ENCODE measurements at regions not wholly inside any gene's neighbourhood (a gene's known extent, or its start where the extent isn't known, plus 50 kb on each side); places are given as distances from the start of the nearest gene placed in this dataset.

DNA sequence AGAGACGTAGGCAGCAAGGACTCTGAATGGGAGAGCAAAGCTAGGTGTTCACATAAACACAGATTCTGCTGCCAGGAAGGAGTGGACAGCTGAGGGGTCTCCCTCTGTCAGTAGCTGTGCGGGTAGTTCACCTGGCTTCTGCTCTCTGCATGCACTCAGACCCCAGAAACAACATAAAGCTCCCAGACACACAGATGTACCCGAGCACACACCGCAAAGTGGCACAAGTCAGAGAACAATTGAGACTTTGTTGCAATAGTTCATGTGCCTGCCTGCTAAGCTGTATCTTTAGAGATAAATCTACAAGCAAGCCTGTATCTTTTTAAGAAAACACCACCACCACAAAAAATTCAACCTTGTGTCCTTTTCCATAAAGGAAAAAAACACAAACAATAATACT, 420.0 kb upstream of the ST6GAL2 start:
- DNase-seq (ENCODE audit: low spot score) = no peak
- Histone ChIP-seq H3K4me1 (ENCODE audit: insufficient read depth, low read length, poor library complexity, severe bottlenecking) (no peaks in the 10 kb centered on the region), H2AFZ (ENCODE audit: low read length) (no peak overlapping the region), H3K4me2 (ENCODE audit: low read length) (no peak overlapping the region), H3K9me3 (ENCODE audit: low read length) (no peaks in the 10 kb centered on the region), H3K9me2 (ENCODE audit: insufficient read depth, low read length) (no peaks in the 10 kb centered on the region), H3K4me3 (ENCODE audit: low read depth, low read length, poor library complexity, severe bottlenecking) (no peak overlapping the region), H3K27ac (ENCODE audit: low read depth, low read length, poor library complexity, severe bottlenecking) (no peak overlapping the region), H3K79me2 (ENCODE audit: insufficient read depth, low read depth, low read length) (no peaks in the 10 kb centered on the region), H4K20me1 (ENCODE audit: insufficient read depth, low read length) (no peaks in the 10 kb centered on the region; the same call in 1 of the 2 replicates), H3K36me3 (ENCODE audit: insufficient read depth, low read length) (no peaks in the 10 kb centered on the region)
- TF ChIP-seq EZH2phosphoT487 (IDR thresholded peaks at IDR 0.05; ENCODE audit: borderline replicate concordance, low read depth, low read length) = no peak
- TF ChIP-seq, protein P1, sequence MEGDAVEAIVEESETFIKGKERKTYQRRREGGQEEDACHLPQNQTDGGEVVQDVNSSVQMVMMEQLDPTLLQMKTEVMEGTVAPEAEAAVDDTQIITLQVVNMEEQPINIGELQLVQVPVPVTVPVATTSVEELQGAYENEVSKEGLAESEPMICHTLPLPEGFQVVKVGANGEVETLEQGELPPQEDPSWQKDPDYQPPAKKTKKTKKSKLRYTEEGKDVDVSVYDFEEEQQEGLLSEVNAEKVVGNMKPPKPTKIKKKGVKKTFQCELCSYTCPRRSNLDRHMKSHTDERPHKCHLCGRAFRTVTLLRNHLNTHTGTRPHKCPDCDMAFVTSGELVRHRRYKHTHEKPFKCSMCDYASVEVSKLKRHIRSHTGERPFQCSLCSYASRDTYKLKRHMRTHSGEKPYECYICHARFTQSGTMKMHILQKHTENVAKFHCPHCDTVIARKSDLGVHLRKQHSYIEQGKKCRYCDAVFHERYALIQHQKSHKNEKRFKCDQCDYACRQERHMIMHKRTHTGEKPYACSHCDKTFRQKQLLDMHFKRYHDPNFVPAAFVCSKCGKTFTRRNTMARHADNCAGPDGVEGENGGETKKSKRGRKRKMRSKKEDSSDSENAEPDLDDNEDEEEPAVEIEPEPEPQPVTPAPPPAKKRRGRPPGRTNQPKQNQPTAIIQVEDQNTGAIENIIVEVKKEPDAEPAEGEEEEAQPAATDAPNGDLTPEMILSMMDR (conservative IDR thresholded peaks at IDR 0.05; ENCODE audit: low read length) = no peak
- no TSS peak for BruUV-seq (replicated peaks)
- CTCF ChIA-PET (ENCODE audit: unreplicated experiment) = no interaction called here
- POLR2A ChIA-PET = no interaction called here
- intact Hi-C loops (cut with micrococcal nuclease; ENCODE audit: unreplicated experiment) = no loop called here

DNA sequence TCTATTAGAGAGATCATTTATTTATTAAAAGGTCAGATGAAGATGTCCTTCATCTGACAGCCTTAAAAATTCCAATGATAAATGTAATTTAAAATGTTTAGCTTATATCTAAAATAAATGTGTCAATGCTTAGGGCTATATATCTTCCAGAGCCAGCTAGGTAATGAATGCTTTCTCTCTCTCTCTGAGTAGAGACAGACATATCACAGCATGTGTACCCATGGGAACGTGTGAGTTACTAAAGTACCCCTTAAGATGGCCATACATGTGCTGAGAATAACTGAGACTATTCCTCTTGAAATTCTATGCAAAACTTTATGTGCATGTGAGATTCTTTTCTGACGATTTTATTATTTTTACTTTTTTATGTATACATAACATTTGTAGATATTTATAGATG, 420.9 kb upstream of the ST6GAL2 start:
- Histone ChIP-seq H3K4me1 (ENCODE audit: insufficient read depth, low read length, poor library complexity, severe bottlenecking) (no peaks in the 10 kb centered on the region), H3K4me3 (ENCODE audit: low read depth, low read length, poor library complexity, severe bottlenecking) (no peak overlapping the region), H3K79me2 (ENCODE audit: insufficient read depth, low read depth, low read length) (no peaks in the 10 kb centered on the region), H3K4me2 (ENCODE audit: low read length) (no peak overlapping the region), H3K9me2 (ENCODE audit: insufficient read depth, low read length) (no peaks in the 10 kb centered on the region), H4K20me1 (ENCODE audit: insufficient read depth, low read length) (no peaks in the 10 kb centered on the region), H3K9me3 (ENCODE audit: low read length) (no peaks in the 10 kb centered on the region), H3K27ac (ENCODE audit: low read depth, low read length, poor library complexity, severe bottlenecking) (no peak overlapping the region), H3K36me3 (ENCODE audit: insufficient read depth, low read length) (no peaks in the 10 kb centered on the region), H2AFZ (ENCODE audit: low read length) (no peak overlapping the region)
- no peak for TF ChIP-seq EZH2phosphoT487 (IDR thresholded peaks at IDR 0.05; ENCODE audit: borderline replicate concordance, low read depth, low read length)
- TF ChIP-seq, protein P1 (conservative IDR thresholded peaks at IDR 0.05; ENCODE audit: low read length) = no peak
- DNase-seq (ENCODE audit: low spot score) = no peak
- intact Hi-C loops (cut with micrococcal nuclease; ENCODE audit: unreplicated experiment) = no loop called here
- no TSS peak for BruUV-seq (replicated peaks)
- ChIA-PET CTCF (ENCODE audit: unreplicated experiment) (no interaction called here), POLR2A (no interaction called here)

DNA sequence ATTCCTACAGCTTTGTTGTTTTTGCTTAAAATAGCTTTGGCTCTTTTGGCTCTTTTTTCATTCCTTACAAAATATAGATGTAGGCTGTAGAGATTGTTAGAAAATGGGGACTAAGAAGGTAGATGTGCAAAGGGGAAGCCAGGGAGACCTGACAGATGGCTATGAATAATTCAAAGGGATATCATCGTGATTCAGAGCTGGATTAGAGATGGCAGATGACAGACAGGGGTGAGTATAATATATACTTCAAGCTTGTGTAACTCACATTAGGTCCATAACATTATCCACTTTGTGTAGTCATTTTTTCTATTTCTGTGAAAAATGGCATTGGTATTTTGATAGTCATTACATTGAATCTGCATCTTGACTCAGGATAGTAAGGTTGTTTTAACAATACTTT, 422.9 kb upstream of the ST6GAL2 start:
- no peaks in the 10 kb centered on the region for H3K9me3 ChIP-seq (ENCODE audit: low read length)
- H3K36me3 ChIP-seq (ENCODE audit: insufficient read depth, low read length) = no peaks in the 10 kb centered on the region
- no peak overlapping the region for H3K4me3 ChIP-seq (ENCODE audit: low read depth, low read length, poor library complexity, severe bottlenecking)
- TF ChIP-seq, protein P1 (conservative IDR thresholded peaks at IDR 0.05; ENCODE audit: low read length) = no peak
- no peak for TF ChIP-seq EZH2phosphoT487 (IDR thresholded peaks at IDR 0.05; ENCODE audit: borderline replicate concordance, low read depth, low read length)
- BruUV-seq (replicated peaks) = no TSS peak
- no peak overlapping the region for H2AFZ ChIP-seq (ENCODE audit: low read length)
- H3K4me1 ChIP-seq (ENCODE audit: insufficient read depth, low read length, poor library complexity, severe bottlenecking) = no peaks in the 10 kb centered on the region
- CTCF ChIA-PET (ENCODE audit: unreplicated experiment) = no interaction called here
- no peak for DNase-seq (ENCODE audit: low spot score)
- no peak overlapping the region for H3K27ac ChIP-seq (ENCODE audit: low read depth, low read length, poor library complexity, severe bottlenecking)
- no peak overlapping the region for H3K4me2 ChIP-seq (ENCODE audit: low read length)
- H3K79me2 ChIP-seq (ENCODE audit: insufficient read depth, low read depth, low read length) = no peaks in the 10 kb centered on the region
- intact Hi-C loops (cut with micrococcal nuclease; ENCODE audit: unreplicated experiment) = no loop called here
- POLR2A ChIA-PET = no interaction called here
- H4K20me1 ChIP-seq (ENCODE audit: insufficient read depth, low read length) = no peaks in the 10 kb centered on the region
- no peaks in the 10 kb centered on the region for H3K9me2 ChIP-seq (ENCODE audit: insufficient read depth, low read length)
